ENCODE measurements at regions not wholly inside any gene's neighbourhood (a gene's known extent, or its start where the extent isn't known, plus 50 kb on each side); places are given as distances from the start of the nearest gene placed in this dataset.

- no peak for DNase-seq (ENCODE audit: insufficient read length, low spot score, missing footprints)
- no peak overlapping the region for H3K4me2 ChIP-seq (ENCODE audit: insufficient read depth, low read length)
- no peaks in the 10 kb centered on the region for H3K4me1 ChIP-seq (ENCODE audit: insufficient read depth, low read length)
- no peaks in the 10 kb centered on the region for H3K79me2 ChIP-seq (ENCODE audit: insufficient read depth, low read length)
- H4K20me1 ChIP-seq (ENCODE audit: insufficient read depth, low read length) = no peaks in the 10 kb centered on the region
- TF ChIP-seq CTCF (IDR thresholded peaks at IDR 0.05; ENCODE audit: extremely low read depth, low read depth, low read length) = no peak
- no peak overlapping the region for H3K4me3 ChIP-seq (ENCODE audit: insufficient read depth, low read length)
- H2AFZ ChIP-seq (ENCODE audit: low read length) = no peak overlapping the region
- no peak overlapping the region for H3K27ac ChIP-seq (ENCODE audit: low read depth, low read length)
- H3K27me3 ChIP-seq (ENCODE audit: insufficient read depth, low read length) = no peaks in the 10 kb centered on the region
- H3K36me3 ChIP-seq (ENCODE audit: insufficient read depth, low read length) = no peaks in the 10 kb centered on the region
- H3K9me3 ChIP-seq (ENCODE audit: low read depth, low read length) = no peaks in the 10 kb centered on the region
Measured at GRCh38 chr5:98624145-98624880, 149.2 kb upstream of the RGMB start.

- no peak for DNase-seq (ENCODE audit: insufficient read length, low spot score, missing footprints)
- Histone ChIP-seq H4K20me1 (ENCODE audit: insufficient read depth, low read length) (no peaks in the 10 kb centered on the region), H3K27ac (ENCODE audit: low read depth, low read length) (no peak overlapping the region), H3K4me3 (ENCODE audit: insufficient read depth, low read length) (no peak overlapping the region), H2AFZ (ENCODE audit: low read length) (no peak overlapping the region), H3K36me3 (ENCODE audit: insufficient read depth, low read length) (no peaks in the 10 kb centered on the region), H3K4me1 (ENCODE audit: insufficient read depth, low read length) (peaks cover 12% of the 10 kb centered on the region), H3K27me3 (ENCODE audit: insufficient read depth, low read length) (no peaks in the 10 kb centered on the region), H3K4me2 (ENCODE audit: insufficient read depth, low read length) (no peak overlapping the region), H3K9me3 (ENCODE audit: low read depth, low read length) (no peaks in the 10 kb centered on the region), H3K79me2 (ENCODE audit: insufficient read depth, low read length) (no peaks in the 10 kb centered on the region)
- TF ChIP-seq CTCF (IDR thresholded peaks at IDR 0.05; ENCODE audit: extremely low read depth, low read depth, low read length) = no peak
Measured at GRCh38 chr5:98627121-98627520, 146.3 kb upstream of the RGMB start.

GRCh38 chr5:98630621-98631020, 142.8 kb upstream of the RGMB start:
- Histone ChIP-seq H3K36me3 (ENCODE audit: insufficient read depth, low read length) (no peaks in the 10 kb centered on the region), H3K9me3 (ENCODE audit: low read depth, low read length) (no peaks in the 10 kb centered on the region), H3K79me2 (ENCODE audit: insufficient read depth, low read length) (no peaks in the 10 kb centered on the region), H2AFZ (ENCODE audit: low read length) (no peak overlapping the region), H3K4me2 (ENCODE audit: insufficient read depth, low read length) (no peak overlapping the region), H3K4me1 (ENCODE audit: insufficient read depth, low read length) (peaks cover 24% of the 10 kb centered on the region), H3K27ac (ENCODE audit: low read depth, low read length) (no peak overlapping the region), H4K20me1 (ENCODE audit: insufficient read depth, low read length) (no peaks in the 10 kb centered on the region), H3K4me3 (ENCODE audit: insufficient read depth, low read length) (no peak overlapping the region), H3K27me3 (ENCODE audit: insufficient read depth, low read length) (no peaks in the 10 kb centered on the region)
- TF ChIP-seq CTCF (IDR thresholded peaks at IDR 0.05; ENCODE audit: extremely low read depth, low read depth, low read length) = no peak
- no peak for DNase-seq (ENCODE audit: insufficient read length, low spot score, missing footprints)

GRCh38 chr5:98631311-98632054, 142.0 kb upstream of the RGMB start:
- H3K27me3 ChIP-seq (ENCODE audit: insufficient read depth, low read length) = no peaks in the 10 kb centered on the region
- H3K4me1 ChIP-seq (ENCODE audit: insufficient read depth, low read length) = peaks cover 28% of the 10 kb centered on the region
- TF ChIP-seq CTCF (IDR thresholded peaks at IDR 0.05; ENCODE audit: extremely low read depth, low read depth, low read length) = no peak
- no peaks in the 10 kb centered on the region for H3K9me3 ChIP-seq (ENCODE audit: low read depth, low read length)
- no peaks in the 10 kb centered on the region for H3K79me2 ChIP-seq (ENCODE audit: insufficient read depth, low read length)
- no peak overlapping the region for H2AFZ ChIP-seq (ENCODE audit: low read length)
- DNase-seq (ENCODE audit: insufficient read length, low spot score, missing footprints) = peak; percentile 49
- no peaks in the 10 kb centered on the region for H4K20me1 ChIP-seq (ENCODE audit: insufficient read depth, low read length)
- peak overlapping the region; percentile 51 for H3K4me2 ChIP-seq (ENCODE audit: insufficient read depth, low read length)
- peak overlapping the region; percentile 72 for H3K27ac ChIP-seq (ENCODE audit: low read depth, low read length)
- H3K36me3 ChIP-seq (ENCODE audit: insufficient read depth, low read length) = no peaks in the 10 kb centered on the region
- H3K4me3 ChIP-seq (ENCODE audit: insufficient read depth, low read length) = no peak overlapping the region

Measured in osteoblast (primary cell).